ENCODE measurements at regions not wholly inside any gene's neighbourhood (a gene's known extent, or its start where the extent isn't known, plus 50 kb on each side); places are given as distances from the start of the nearest gene placed in this dataset.

GRCh38 chr10:29925771-29926692, 133.4 kb downstream of the JCAD start:
- no peak for DNase-seq (ENCODE audit: low read depth in 2 of 2)

- no peak for DNase-seq (ENCODE audit: low read depth in 2 of 2)
These were observed 134.9 kb downstream of the JCAD start for GRCh38 chr10:29924436-29924835.

GRCh38 chr10:29923416-29923965, 135.9 kb downstream of the JCAD start:
- no peak for DNase-seq (ENCODE audit: low read depth in 2 of 2)

GRCh38 chr10:29922892-29923291, 136.5 kb downstream of the JCAD start:
- no peak for DNase-seq (ENCODE audit: low read depth in 2 of 2)

GRCh38 chr10:29922226-29922625, 137.2 kb downstream of the JCAD start:
- no peak for DNase-seq (ENCODE audit: low read depth in 2 of 2)

- no peak for DNase-seq (ENCODE audit: low read depth in 2 of 2)
These were observed 138.3 kb downstream of the JCAD start for GRCh38 chr10:29921071-29921446.

- no peak for DNase-seq (ENCODE audit: low read depth in 2 of 2)
These were observed 138.8 kb downstream of the JCAD start for GRCh38 chr10:29920408-29921070.

- DNase-seq (ENCODE audit: low read depth in 2 of 2) = no peak
These were observed 140.6 kb downstream of the JCAD start for GRCh38 chr10:29918623-29919400.

- DNase-seq (ENCODE audit: low read depth in 2 of 2) = no peak
These were observed 142.1 kb downstream of the JCAD start for GRCh38 chr10:29917311-29917710.

- DNase-seq (ENCODE audit: low read depth in 2 of 2) = no peak
These were observed 142.7 kb downstream of the JCAD start for GRCh38 chr10:29916669-29917068.

GRCh38 chr10:29914986-29915785, 144.2 kb downstream of the JCAD start:
- DNase-seq (ENCODE audit: low read depth in 2 of 2) = no peak

- no peak for DNase-seq (ENCODE audit: low read depth in 2 of 2)
These were observed 150.4 kb downstream of the JCAD start for GRCh38 chr10:29908962-29909361.

GRCh38 chr10:29900865-29901264, 158.5 kb downstream of the JCAD start:
- DNase-seq (ENCODE audit: low read depth in 2 of 2) = no peak

- no peak for DNase-seq (ENCODE audit: low read depth in 2 of 2)
These were observed 161.2 kb downstream of the JCAD start for GRCh38 chr10:29897999-29898716.

- no peak for DNase-seq (ENCODE audit: low read depth in 2 of 2)
These were observed 162.0 kb downstream of the JCAD start for GRCh38 chr10:29897430-29897829.

- no peak for DNase-seq (ENCODE audit: low read depth in 2 of 2)
These were observed 163.3 kb downstream of the JCAD start for GRCh38 chr10:29896053-29896452.

- no peak for DNase-seq (ENCODE audit: low read depth in 2 of 2)
These were observed 163.9 kb downstream of the JCAD start for GRCh38 chr10:29895456-29895855.

- no peak for DNase-seq (ENCODE audit: low read depth in 2 of 2)
These were observed 171.1 kb downstream of the JCAD start for GRCh38 chr10:29888321-29888720.

GRCh38 chr10:29886299-29886698, 173.1 kb downstream of the JCAD start:
- no peak for DNase-seq (ENCODE audit: low read depth in 2 of 2)

GRCh38 chr10:29883231-29883630, 176.2 kb downstream of the JCAD start:
- DNase-seq (ENCODE audit: low read depth in 2 of 2) = no peak

GRCh38 chr10:29882766-29883165, 176.6 kb downstream of the JCAD start:
- DNase-seq (ENCODE audit: low read depth in 2 of 2) = no peak
